Thyroid gland (tissue), 4 donors: ENCODE measurements at regions not wholly inside any gene's neighbourhood (a gene's known extent, or its start where the extent isn't known, plus 50 kb on each side); places are given as distances from the start of the nearest gene placed in this dataset.

ENCODE experiments used
- DNase-seq, 2 donors: peaks; one replicate each; pipeline ENCODE4 v3.0.0-alpha.2; 2019
- H3K27ac ChIP-seq, 3 donors: fragments of 200-600 bp; sonication (generic); 1 replicate in 2 of 3; 2 replicates in 1 of 3; pipeline ENCODE4 v1.5.1; 2016 to 2019; ENCODE audit warnings: mild to moderate bottlenecking in 1 of 3, moderate library complexity in 1 of 3
- H3K27me3 ChIP-seq: fragments of 200-600 bp; sonication (generic); one replicate; pipeline ENCODE4 v1.5.1; 2019
- H3K36me3 ChIP-seq, 2 donors: fragments of 200-600 bp; sonication (generic); one replicate each; pipeline ENCODE4 v1.5.1; 2016 to 2019
- H3K4me1 ChIP-seq, 2 donors: fragments of 200-600 bp; sonication (generic); one replicate each; pipeline ENCODE4 v1.5.1; 2017 to 2019
- H3K4me3 ChIP-seq, 3 donors: fragments of 200-600 bp; sonication (generic); replicated peaks in 1 of 3; 1 replicate in 2 of 3; 2 replicates in 1 of 3; pipeline ENCODE4 v1.5.1; 2016; ENCODE audit warnings: mild to moderate bottlenecking in 1 of 3
- H3K9me3 ChIP-seq: fragments of 200-600 bp; sonication (generic); one replicate; pipeline ENCODE4 v1.5.1; 2017
- CTCF ChIP-seq, 6 experiments: fragments of 200-600 bp in 3 of 6; fragments of 450-650 bp in 3 of 6; sonication (generic) in 3 of 6; IDR thresholded peaks; one replicate each; pipeline ENCODE4 v1.5.1; 2016 to 2019; ENCODE audit warnings: antibody characterized with exemption in 6 of 6, mild to moderate bottlenecking in 2 of 6, inconsistent platforms in 1 of 6, moderate library complexity in 1 of 6
- POLR2A ChIP-seq, 2 donors: fragments of 450-650 bp; IDR thresholded peaks; one replicate each; pipeline ENCODE4 v1.6.1; 2017; ENCODE audit warnings: antibody characterized with exemption in 2 of 2, mild to moderate bottlenecking in 2 of 2, moderate library complexity in 1 of 2
- WGBS, 2 donors: methylation state at CpG; one replicate each; pipeline ENCODE4 v1.1.5; 2017; 5-methylcytosine and 5-hydroxymethylcytosine counted together
- intact Hi-C: fragments of 100-400 bp; cut with DNase I; formaldehyde crosslinking; loops from one replicate; pipeline ENCODE4 v1.15.1; 2023

- intact Hi-C loops, result no loop called here
- H3K4me3 ChIP-seq, result no peak overlapping the region
- WGBS, 2 donors, result 38 to 43% methylated on average over 3 of the region's 3 CpGs
- no peaks in the 10 kb centered on the region for H3K9me3 ChIP-seq
- TF ChIP-seq CTCF (IDR thresholded peaks at IDR 0.05), result no peak
- TF ChIP-seq POLR2A (IDR thresholded peaks at IDR 0.05), result no peak
- no peaks in the 10 kb centered on the region for H3K36me3 ChIP-seq
- no peak for DNase-seq
- H3K27ac ChIP-seq, result no peak overlapping the region
- H3K27me3 ChIP-seq, result no peaks in the 10 kb centered on the region
- peaks cover 14 to 15% of the 10 kb centered on the region in 2 donors for H3K4me1 ChIP-seq
These were observed 59.2 kb upstream of the MTPN start for GRCh38 chr7:136036336-136036735.

GRCh38 chr7:136034132-136034531, 57.0 kb upstream of the MTPN start:
- Histone ChIP-seq H3K4me3 (no peak overlapping the region), H3K27ac (no peak overlapping the region), H3K27me3 (no peaks in the 10 kb centered on the region), H3K36me3 (no peaks in the 10 kb centered on the region), H3K9me3 (no peaks in the 10 kb centered on the region), H3K4me1 (peaks cover 2 to 4% of the 10 kb centered on the region in 2 donors)
- 79 to 85% methylated on average over 3 of the region's 3 CpGs for WGBS, 2 donors
- no peak for DNase-seq
- intact Hi-C loops, result no loop called here
- no peak for TF ChIP-seq POLR2A (IDR thresholded peaks at IDR 0.05)
- no peak for TF ChIP-seq CTCF (IDR thresholded peaks at IDR 0.05)

GRCh38 chr7:136033413-136034031, 56.4 kb upstream of the MTPN start:
- intact Hi-C loops, result no loop called here
- Histone ChIP-seq H3K4me3 (no peak overlapping the region), H3K9me3 (no peaks in the 10 kb centered on the region), H3K4me1 (no peaks in the 10 kb centered on the region), H3K27me3 (no peaks in the 10 kb centered on the region), H3K36me3 (no peaks in the 10 kb centered on the region), H3K27ac (no peak overlapping the region)
- DNase-seq, result no peak
- WGBS, 2 donors, result 66 to 75% methylated on average over 6 of the region's 6 CpGs
- TF ChIP-seq CTCF (IDR thresholded peaks at IDR 0.05) (no peak), POLR2A (IDR thresholded peaks at IDR 0.05) (no peak)

GRCh38 chr7:136030867-136031318, 53.7 kb upstream of the MTPN start:
- WGBS, 2 donors, result 81 to 88% methylated on average over 4 of the region's 4 CpGs
- Histone ChIP-seq H3K9me3 (no peaks in the 10 kb centered on the region), H3K27ac (no peak overlapping the region), H3K27me3 (no peaks in the 10 kb centered on the region), H3K4me1 (no peaks in the 10 kb centered on the region), H3K4me3 (no peak overlapping the region), H3K36me3 (no peaks in the 10 kb centered on the region)
- DNase-seq, result no peak
- no peak for TF ChIP-seq POLR2A (IDR thresholded peaks at IDR 0.05)
- TF ChIP-seq CTCF (IDR thresholded peaks at IDR 0.05), result no peak
- intact Hi-C loops, result no loop called here

GRCh38 chr7:136030330-136030729, 53.2 kb upstream of the MTPN start:
- WGBS, 2 donors, result 81 to 89% methylated on average over 2 of the region's 2 CpGs
- Histone ChIP-seq H3K9me3 (no peaks in the 10 kb centered on the region), H3K4me1 (no peaks in the 10 kb centered on the region), H3K4me3 (no peak overlapping the region), H3K27me3 (no peaks in the 10 kb centered on the region), H3K36me3 (no peaks in the 10 kb centered on the region), H3K27ac (no peak overlapping the region)
- intact Hi-C loops, result no loop called here
- TF ChIP-seq CTCF (IDR thresholded peaks at IDR 0.05) (no peak), POLR2A (IDR thresholded peaks at IDR 0.05) (no peak)
- DNase-seq, result no peak
